GM23248 (cell line): ENCODE measurements at regions not wholly inside any gene's neighbourhood (a gene's known extent, or its start where the extent isn't known, plus 50 kb on each side); places are given as distances from the start of the nearest gene placed in this dataset.

Source experiments
- EZH2 ChIP-seq: fragments of 200-600 bp; sonication (generic); IDR thresholded peaks from 2 replicates; pipeline ENCODE4 v1.6.1; 2018; ENCODE audit warnings: antibody characterized with exemption, mild to moderate bottlenecking; ENCODE audit not compliant: insufficient read depth, poor library complexity, severe bottlenecking
- EZH2phosphoT487 ChIP-seq: fragments of 200-600 bp; sonication (generic); IDR thresholded peaks from 2 replicates; pipeline ENCODE4 v1.6.1; 2018; ENCODE audit warnings: antibody characterized with exemption, moderate library complexity, mild to moderate bottlenecking, low read depth; ENCODE audit not compliant: insufficient read depth

GRCh38 chr11:109037856-109038780, 373.2 kb downstream of the DDX10 start:
- TF ChIP-seq EZH2: no peak
- TF ChIP-seq EZH2phosphoT487: no peak
